Myocyte (in vitro differentiated cells): ENCODE measurements at regions not wholly inside any gene's neighbourhood (a gene's known extent, or its start where the extent isn't known, plus 50 kb on each side); places are given as distances from the start of the nearest gene placed in this dataset.
"Not testable (repeated sequence)": the region's sequence is repeated elsewhere in the genome, so short reads cannot be mapped to it uniquely, and the experiment has no call there.

Experiments used
- DNase-seq: peaks from one replicate; pipeline ENCODE4 v3.0.0-alpha.2; 2012; ENCODE audit warnings: low read depth

DNA sequence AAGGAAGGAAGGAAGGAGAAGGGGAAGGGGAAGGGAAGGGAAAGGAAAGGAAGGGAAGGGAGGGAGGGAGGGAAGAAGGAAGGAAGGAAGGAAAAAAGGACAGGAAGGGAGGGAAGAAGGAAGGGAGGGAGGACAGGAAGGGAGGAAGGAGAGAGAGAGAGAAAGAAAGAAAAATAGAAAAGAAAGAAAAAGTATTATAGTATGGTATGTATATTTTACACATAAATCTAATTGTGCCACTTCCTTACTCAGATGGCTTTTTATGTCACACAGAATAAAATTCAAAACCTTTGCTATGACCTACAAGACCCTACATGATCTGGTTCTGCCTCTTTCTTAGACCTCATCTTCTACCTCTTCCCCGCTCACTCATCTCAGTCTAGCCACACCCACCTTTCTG lies 1016.9 kb upstream of the AUTS2 start:
- no peak for DNase-seq

DNA sequence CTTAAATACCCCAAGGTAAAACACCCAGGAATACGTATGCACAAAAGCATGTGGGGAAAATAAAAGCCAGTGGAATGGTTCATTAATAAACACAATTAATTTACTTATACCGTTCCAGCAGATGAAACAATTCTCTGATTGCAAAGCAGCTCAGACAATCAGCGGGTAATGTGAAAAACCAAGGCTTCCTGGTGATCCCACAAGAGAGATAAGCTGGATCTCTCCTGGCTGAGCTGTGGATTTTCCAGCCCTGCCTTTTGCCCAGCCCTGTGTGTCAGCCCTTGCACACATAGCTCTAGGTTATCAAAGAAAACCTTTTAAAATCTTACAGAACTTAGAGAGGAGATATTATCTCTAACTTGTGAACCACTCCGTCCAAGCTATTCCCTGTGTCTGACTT lies 1010.7 kb upstream of the AUTS2 start:
- no peak for DNase-seq

DNA sequence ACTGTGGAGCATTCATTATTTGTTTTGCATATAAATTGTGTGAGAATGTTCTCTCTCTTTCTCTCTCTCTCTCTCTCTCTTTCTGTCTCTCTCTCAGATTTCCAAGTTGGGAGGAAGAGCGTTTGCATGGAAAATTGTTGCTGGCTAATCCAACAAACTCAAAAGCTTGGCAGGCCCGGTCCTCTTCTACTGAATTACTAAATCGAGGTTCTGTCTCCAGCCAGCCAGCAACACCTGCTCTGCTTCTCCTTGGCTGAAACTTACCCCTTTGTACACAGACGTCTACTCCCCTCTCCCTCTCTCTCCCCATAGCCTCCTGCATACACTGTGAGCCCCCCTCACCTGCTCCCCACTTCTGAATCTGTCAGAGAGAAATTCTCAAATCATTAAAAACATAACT lies 996.4 kb upstream of the AUTS2 start:
- no peak for DNase-seq

DNA sequence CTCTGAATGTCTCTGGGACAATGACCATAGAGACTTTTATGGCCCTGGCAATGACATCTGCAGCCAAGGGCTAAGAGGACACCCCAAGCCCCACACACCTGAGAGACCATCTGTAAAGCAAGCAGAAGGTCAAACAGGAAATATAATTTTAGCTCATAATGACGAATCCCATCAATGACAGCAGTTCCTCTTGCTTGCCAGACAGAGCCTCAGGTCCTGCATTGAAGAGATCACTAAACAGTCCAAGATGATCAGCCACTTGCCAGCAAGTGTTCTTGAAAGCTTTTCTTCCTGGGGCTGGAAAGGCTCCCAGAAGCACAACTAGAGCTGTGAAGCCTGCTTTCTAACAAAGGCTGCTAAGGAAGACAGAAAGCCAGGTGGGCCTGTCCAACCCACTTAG lies 993.7 kb upstream of the AUTS2 start:
- DNase-seq, result no peak

DNA sequence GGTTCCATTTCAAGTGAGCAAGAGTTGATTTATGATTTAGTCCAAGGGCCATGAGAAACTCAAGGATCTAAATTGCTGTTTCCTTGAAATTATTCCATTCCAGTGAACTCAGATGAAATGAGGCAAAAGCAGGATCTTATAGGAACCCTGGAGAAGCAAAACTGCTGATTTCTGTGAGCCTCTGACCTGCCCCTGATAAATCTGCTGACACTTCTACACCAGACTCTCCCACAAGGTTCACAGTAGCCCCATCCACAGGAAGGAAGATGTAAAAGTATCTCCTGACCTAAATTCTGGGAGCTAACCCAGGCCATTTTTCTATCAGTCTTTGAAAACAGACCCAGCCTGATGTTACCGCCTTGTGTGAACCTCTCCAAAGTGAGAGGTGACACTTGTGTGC lies 987.6 kb upstream of the AUTS2 start:
- no peak for DNase-seq

DNA sequence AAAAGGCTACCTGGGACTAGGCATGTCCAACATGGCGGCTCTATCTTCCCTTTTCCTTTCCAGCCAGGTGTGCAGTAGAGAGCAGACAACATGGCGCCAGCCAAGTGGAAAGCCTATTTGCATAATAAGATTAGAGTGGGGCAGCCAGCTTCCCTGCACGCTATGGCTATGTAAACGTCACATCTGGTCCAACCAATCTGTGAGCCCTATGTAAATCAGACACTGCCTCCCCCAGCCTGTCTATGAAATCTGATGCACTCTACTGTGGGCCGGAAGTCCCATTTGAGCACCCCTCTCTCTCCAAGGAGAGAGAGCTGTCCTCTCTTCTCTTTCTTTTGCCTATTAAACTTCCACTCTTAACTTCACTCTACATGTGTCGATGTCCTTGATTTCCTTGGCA lies 984.9 kb upstream of the AUTS2 start:
- DNase-seq, result no peak

DNA sequence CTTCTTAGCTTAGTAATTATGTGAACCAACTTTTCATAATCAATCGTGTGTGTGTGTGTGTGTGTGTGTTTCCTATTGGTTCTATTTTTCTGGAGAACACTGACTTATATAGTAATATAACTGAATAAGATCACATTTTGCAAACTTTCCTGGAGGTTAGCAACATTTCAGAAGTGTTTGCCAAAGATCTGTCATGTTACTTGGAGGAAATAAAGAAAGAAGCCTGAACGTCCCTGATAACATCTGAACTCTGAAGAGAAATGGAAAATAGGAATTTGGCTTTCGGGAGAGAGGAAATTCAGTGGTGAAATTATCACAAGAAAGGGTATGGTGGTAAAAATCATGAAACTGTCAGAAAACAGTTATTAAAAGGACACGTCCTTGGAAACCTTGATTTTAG lies 984.4 kb upstream of the AUTS2 start:
- no peak for DNase-seq

DNA sequence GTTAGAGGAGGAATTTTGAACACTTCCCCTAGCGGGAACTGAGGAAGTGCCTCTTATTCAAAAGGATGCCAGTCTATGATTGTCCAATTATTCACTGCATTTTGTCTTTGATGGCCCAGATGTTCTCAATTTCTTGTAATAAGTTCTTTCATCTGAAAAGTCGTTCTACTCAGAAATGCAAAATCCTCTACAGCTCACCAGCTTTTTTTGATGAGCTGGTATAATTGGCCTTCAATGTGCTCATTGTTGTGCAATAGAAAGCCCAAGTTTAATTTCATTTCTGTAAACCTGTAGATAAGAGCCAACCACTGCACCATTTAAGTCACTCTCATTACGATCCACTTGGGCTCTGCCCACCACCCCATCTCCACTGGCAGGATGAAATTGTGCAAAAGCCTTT lies 978.7 kb upstream of the AUTS2 start:
- no peak for DNase-seq

DNA sequence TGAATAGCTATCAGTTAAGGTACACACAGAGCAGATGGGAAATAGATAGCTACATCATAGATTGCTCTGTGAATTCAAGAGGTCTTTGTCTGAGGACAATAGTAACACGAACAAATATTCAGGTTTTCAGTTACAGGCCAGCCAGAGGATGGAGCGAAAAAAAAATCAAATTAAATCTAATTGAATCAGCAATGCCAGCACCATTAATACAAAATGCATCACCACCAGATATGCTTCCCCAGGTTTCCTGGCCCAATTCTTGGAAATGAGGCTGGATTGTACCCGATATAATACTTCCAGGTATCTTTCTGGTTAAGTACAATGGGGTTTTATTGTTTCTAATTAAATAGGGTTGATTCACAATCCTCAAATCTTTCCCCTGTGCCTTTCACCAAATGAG lies 975.8 kb upstream of the AUTS2 start:
- no peak for DNase-seq

DNA sequence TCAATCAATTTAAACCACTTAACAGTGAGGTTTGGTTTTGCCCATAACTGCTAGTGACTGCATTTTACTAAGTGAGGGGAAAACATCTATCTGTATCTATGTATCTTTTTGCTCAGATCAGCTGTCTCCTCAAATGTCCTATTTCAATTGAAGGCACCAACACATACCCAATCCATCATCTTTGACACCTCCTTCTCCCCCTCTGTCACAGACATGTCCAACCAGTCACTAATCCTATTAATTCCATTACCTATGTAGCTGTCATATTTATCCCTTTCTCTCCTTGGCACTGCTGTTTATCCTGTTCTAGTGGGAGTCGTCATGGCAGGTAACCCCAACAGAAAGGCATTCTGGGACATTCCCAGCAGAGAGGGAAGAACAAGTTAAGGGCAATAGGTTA lies 975.2 kb upstream of the AUTS2 start:
- no peak for DNase-seq

DNA sequence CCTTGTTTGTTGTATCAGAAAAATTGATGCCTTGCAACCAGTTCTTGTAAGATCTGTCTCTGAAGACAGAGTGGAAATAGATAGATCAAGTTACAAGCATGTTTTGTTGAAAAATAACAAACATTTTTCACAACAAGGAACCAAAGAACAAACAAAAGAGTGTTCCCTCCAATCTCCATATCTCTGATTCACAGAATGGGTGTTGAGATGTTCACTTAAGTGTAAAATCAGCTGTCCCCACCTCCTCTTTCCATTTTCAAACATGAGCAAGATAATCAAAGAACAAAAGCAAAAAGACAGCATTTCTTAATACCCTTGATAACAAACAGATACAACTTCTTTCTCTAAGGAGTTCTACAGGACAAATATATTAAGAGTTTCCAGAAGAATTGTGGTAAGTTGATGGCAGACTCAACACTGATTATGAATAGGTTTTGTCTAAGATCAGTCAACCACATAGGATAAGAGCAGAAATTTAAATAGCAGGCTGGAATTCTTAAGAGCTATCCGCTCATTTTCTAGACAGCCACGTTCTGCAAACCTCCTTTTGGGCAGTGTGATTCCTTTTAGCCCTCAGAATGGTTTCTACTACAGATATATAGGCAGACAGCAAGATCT lies 970.9 kb upstream of the AUTS2 start:
- no peak for DNase-seq

DNA sequence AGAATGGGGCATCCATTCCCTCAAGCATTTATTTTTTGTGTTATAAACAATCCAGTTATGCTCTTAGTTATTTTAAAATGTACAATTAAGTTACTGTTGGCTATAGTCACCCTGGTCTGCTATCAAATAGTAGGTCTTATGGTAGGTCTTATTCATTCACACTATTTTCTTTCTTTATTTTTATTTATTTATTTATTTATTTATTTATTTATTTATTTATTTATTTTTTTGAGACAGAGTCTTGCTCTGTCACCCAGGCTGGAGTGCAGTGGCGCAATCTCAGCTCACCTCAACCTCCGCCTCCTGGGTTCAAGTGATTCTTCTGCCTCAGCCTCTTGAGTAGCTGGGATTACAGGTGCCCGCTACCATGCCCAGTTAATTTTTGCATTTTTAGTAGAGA lies 967.4 kb upstream of the AUTS2 start:
- not testable (repeated sequence) for DNase-seq

DNA sequence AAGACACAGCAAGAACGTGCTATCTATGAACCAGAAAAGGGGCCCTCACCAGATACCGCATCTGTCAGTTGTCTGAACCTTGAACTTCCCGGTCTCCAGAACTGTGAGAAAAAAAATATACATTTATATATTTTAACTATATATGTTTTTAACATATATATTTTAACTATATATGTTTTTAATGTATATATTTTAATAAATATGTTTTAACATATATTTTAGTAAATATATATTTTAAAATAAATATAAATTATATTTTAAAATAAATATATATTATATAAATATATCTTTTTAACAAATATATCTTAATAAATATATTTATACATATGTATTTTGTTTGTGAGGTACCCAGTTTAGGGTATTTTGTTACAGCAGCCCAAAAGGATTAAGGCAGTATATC lies 958.2 kb upstream of the AUTS2 start:
- no peak for DNase-seq

DNA sequence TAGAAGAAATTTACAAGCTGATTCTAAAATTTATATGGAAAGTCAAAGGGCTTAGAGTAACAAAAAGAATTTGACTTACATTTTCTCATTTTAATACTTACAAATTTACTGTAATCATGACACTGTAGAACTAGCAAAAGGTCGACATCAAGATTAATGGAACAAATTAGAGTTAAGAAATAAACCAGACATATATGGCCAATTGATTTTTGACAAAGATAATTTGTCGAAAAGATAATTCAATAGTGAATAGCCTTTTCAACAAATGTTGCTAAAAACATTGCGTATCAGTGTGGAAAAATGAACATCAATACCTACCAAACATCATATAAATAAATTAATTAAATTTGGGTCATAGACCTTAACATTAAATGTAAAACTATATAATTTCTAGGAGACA lies 955.5 kb upstream of the AUTS2 start:
- no peak for DNase-seq

DNA sequence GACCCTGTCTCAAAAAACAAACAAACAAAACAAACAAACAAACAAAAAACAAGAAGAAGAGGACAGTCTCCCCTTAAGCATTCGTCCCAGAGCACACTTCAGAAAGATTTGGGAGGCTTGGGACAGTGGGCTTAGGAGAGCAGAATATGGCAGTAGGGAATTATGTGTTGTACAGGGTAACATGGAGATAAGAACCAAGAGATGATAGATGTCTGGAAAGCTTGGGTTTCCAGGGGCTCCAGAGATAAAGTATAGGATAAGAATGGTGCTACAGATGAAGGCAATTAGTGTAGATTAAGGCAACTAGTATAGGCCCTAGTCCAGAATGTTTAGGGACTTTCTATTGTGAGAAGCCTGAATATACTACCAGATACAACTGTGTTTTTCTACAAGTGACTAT lies 934.9 kb upstream of the AUTS2 start:
- no peak for DNase-seq

DNA sequence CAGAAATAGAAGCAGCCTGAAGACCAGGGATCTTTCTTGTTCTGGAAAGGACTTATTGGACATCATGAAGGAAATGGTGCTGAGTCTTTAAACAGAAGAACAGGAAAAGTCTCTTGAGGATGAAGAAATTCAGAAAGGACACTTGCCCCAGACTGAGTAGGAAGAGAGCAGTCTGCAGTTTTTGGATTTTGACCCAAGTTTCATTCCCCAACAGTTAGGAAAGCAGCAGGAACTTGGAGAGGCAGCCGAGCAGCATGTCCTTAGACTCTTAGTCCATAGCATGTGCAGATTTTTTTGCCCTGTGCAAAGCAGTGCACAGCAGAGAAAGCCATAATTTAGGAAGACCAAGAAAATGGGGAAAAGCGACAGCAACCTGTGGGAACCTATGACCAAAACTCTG lies 927.2 kb upstream of the AUTS2 start:
- DNase-seq, result no peak

DNA sequence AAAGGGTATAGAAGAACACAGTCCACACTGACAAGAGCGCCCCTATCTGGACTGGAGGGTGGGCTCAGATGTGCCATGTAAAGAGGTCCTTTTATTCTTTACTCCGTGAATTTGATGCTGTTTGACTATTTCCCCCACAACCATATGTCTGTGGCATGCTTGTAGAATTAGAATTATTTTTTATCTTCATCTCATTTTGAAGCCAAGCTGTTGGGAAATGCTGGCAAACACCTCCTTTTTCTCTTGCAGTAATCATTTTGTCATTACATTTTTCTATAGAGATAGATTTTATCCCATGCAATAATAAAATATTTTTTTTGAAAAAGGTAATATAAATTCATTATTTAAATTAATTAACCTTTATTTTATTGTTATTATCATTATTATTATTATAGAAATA lies 926.6 kb upstream of the AUTS2 start:
- DNase-seq, result no peak

DNA sequence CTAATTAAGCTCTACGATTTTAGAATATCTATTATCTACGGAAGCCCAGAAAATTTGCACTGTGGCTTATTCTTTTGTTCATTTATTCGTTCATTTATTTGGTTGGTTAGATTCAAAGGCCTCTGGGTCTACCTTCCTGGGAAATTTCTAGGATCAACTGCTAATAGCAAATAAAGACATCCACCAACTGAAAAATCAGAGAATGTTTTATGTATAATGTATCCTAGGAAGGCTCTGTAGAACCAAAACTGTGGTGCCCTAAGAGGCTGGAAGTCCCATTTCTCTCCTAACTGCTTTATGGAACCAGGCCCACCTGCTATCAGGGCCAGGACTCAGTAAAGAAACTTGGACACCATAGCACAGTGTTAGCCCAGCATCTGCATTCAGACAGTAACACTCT lies 923.4 kb upstream of the AUTS2 start:
- no peak for DNase-seq

DNA sequence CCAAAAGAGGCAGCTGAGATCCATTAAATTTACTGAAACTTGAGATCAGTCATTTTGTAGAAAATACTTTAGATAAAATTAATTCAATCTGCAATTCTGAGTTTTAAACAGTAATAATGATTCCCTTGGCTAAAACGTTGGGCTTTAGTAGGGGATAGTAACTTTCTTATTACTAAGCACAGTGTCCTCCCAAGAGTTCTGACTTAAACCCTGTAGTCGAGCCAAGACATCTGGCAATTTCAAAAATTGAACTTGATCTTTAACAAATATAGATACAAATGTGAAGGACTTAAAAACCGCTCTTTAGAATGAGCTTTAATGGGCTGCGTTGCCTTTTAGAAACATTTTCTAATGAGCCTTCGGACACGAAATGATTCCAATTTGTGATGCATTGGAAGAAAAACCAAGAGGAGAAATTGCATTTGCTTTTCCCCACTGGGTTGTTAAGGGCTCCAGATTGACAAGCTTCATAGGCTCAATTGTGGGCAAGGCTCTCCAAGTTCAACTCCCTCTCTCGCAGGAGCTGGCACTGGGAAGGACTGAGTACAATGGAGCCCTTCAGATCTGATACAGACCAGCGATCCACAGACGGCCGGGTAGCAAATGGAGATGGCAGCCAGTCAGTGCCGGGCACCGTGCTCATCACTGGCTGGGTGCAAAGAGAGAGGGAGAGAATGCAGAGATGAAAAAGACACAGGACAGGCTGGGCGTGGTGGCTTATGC lies 921.3 kb upstream of the AUTS2 start:
- no peak for DNase-seq

DNA sequence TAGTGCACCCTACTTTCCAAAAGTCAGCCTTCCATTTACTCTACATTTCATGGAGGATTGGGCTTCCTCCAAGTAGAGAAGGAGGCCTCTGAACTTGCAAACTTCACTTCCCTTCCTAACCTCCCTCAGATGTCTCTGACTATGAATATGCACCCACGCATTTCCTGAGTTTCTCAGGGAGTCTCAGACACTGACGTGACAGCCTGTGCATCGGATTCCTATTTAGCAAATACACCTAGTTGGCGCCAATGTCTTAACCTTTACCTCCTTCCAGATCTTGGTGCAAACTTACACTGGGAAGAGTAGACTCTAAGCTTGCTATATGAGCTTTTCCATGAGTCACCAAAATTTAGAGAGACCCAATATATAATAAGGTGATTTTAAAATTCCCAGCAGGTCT lies 920.1 kb upstream of the AUTS2 start:
- no peak for DNase-seq

DNA sequence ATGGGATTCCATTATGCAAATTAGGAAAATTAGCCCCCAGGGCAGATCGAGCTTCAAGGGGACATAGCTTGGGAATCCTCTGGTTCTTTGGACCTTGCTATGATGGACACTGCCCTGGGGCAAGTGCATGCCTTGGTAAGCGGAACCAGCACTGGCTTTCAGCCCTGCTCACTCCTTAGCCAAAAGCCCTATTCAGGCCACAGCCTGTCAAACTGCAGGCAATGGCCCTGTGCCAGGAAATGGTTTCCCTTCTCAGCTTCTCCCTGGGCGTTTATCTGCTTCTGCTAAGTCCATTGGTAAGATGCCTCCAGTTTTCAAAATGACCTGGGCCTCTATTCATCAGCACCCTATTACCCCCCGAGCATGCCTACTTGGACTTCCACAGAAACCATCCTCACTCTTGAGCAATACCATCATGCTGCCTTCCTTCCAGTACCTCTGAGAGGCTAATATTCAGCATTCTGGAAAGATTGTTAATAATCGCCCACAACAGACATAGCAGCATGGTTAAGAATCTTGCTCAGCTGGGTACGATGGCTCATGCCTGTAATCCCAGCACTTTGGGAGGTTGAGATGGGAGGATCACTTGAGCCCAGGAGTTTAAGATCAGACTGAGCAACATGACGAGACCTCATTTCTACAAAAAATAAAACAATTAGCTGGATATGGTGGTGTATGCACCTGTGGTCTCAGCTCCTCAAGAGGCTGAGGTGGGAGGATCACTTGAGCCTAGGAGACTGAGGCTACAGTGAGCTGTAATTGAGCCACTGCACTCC lies 918.6 kb upstream of the AUTS2 start:
- DNase-seq, result no peak

DNA sequence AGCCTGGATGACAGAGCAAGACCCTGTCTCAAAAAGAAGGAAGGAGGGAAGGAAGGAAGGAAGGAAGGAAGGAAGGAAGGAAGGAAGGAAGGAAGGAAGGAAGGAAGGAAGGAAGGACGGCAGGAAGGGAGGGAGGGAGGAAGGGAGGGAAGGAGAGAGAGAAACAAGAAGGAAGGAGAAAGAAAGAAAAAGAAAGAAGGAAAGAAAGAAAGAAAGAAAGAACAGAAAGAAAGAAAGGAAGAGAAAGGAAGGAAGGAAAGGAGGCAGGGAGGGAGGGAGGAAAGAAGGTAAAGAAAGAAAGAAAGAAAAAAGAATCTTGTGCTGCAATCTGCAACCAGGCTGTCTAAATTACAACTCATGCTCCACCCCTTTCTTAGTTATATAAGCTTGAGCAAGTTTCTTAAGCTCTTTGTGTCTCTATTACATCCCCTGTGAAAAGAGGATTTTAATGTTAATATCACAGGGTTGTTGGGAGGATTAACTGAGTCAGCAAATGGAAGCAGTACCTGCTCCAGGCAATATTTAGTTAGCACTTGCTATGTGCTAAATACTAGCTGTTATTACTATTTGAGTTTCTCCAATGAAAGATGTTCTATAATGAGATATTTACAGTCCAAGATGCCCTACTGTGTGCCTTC lies 917.9 kb upstream of the AUTS2 start:
- no peak for DNase-seq
